GM12891 (cell line): ENCODE measurements at regions not wholly inside any gene's neighbourhood (a gene's known extent, or its start where the extent isn't known, plus 50 kb on each side); places are given as distances from the start of the nearest gene placed in this dataset.

Source experiments
- PAX5 ChIP-seq: IDR thresholded peaks from 2 replicates; pipeline ENCODE4 v1.6.1; 2011; ENCODE audit warnings: low read length, moderate library complexity, mild to moderate bottlenecking; ENCODE audit not compliant: insufficient read depth, severe bottlenecking
- POLR2A ChIP-seq: IDR thresholded peaks from 2 replicates; pipeline ENCODE4 v1.6.1; 2011; ENCODE audit warnings: low read depth, low read length, control low read depth
- POLR2AphosphoS5 ChIP-seq: IDR thresholded peaks from 2 replicates; pipeline ENCODE4 v1.6.1; 2011; ENCODE audit warnings: low read depth, low read length, control low read depth
- POU2F2 ChIP-seq: IDR thresholded peaks from 2 replicates; pipeline ENCODE4 v1.6.1; 2011; ENCODE audit warnings: low read depth, mild to moderate bottlenecking, control low read depth, low read length, moderate library complexity
- SPI1 ChIP-seq: IDR thresholded peaks from 2 replicates; pipeline ENCODE4 v1.6.1; 2011; ENCODE audit warnings: low read depth, low read length, control low read depth
- TAF1 ChIP-seq: IDR thresholded peaks from 2 replicates; pipeline ENCODE4 v1.6.1; 2011; ENCODE audit warnings: low read depth, low read length, control low read depth

GRCh38 chr2:78967294-78967693, 58.2 kb upstream of the REG3G start:
- TF ChIP-seq POLR2AphosphoS5 (no peak), POLR2A (no peak), TAF1 (no peak), PAX5 (no peak), SPI1 (no peak), POU2F2 (no peak)
